ENCODE measurements at regions not wholly inside any gene's neighbourhood (a gene's known extent, or its start where the extent isn't known, plus 50 kb on each side); places are given as distances from the start of the nearest gene placed in this dataset.

DNA sequence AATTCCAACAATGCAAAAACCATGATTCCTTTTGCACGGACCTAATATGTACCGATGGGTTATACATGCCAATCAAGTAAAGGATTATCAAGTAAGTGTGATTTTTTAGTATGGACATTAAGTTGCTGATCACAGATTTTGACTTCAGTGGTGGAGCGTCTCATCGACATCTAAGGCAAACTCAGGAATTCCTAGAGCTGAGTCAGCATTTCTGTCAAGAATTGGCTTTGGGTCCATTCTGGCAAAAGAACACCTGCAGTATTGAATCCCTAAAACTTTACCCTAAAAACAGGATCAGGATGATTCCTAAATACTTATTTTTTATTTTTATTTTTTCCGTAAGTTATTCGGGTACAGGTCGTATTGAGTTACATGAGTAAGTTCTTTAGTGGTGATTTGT is 83.6 kb downstream of the HPGD start:
- no peak for DNase-seq (ENCODE audit: low spot score)

DNA sequence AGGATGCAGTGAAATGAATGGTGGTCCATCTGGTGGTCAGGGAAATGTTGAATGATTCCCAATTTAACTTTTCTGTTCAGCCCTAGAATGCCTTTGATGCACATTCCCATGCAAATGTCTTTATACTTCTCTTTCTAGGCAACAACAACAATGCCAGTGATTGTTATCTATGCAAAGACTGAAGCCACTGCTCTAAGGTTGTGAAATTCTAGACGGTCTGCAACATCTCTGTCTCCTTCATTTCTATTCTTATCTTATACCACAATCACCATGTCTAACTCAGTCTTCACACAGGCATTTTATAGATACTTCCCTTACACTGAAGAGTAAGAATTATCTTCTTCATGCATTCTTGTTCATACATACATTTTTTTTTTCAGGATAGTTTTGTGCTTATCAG is 84.5 kb downstream of the HPGD start:
- DNase-seq (ENCODE audit: low spot score), result no peak

DNA sequence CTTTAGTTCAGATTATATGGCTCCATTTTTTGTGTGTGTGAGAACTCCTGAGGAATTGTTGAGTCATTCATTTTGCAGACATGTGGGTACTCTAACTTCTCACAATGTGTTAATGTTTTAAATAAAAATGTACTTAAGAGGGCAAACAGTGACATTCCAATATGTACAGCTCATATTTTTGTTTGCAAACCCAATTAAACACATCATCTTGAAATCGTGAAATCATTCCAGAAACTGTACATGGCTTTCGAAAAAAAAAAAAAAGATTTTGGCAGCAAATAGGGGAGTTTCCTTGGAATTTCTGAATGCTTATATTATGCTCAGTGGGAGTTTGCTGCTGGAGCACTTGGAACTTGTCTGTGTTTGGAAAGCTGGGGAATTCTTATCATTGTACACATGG is 85.0 kb downstream of the HPGD start:
- no peak for DNase-seq (ENCODE audit: low spot score)

DNA sequence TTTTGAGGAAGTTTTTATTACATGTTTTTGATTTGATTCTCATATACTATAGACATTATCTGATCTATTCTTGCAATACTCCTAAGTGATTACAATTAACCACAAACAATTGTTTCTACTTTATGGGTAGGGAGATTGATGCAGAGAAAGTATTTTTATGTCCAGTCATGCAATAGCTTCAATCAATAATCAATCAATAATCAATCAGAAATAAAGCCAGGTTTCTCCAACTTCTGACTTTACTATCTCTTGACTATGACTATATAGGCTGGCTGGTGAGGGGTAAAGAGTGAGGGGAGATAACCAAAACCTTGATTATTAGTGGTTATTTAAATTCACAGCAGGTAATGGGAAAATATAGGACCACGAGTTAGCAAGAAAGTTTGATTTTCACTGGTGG is 85.9 kb downstream of the HPGD start:
- DNase-seq (ENCODE audit: low spot score), result no peak

DNA sequence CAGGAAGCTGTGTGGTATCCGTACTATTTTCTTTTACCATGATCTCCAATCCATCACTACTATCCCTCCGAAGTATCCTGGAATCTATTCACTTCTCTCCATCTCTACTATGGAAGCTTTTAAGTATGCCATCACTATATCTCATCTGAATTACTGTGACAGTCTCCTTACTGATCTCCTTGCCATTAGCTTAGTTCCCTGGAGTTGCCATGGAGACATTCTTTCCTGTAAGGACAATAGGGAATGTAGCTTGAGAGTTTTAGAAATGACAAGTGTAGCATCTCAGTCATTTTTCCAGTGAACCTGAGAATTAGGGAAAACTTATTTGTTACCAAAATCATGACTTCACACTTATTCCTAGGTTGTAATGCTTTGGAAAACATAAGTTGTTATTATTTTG is 86.3 kb downstream of the HPGD start:
- no peak for DNase-seq (ENCODE audit: low spot score)

DNA sequence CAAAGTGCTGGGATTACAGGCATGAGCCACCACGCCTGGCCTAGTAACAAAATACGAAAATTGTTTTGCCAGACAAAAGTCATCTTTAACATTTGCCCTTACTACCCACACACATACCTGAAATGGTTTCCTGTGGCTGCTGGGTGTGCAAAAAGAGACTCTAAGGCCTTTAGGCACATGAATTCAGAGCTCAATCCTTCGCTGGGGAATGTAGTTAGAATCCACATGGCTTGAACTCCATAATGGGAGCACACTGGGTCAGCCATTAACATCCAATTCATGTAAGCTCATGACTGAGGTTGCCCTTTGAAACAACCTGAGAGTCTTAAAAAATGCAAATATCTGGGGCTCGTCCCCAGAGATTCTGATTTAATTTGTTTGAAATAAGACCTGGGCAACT is 87.8 kb downstream of the HPGD start:
- no peak for DNase-seq (ENCODE audit: low spot score)

DNA sequence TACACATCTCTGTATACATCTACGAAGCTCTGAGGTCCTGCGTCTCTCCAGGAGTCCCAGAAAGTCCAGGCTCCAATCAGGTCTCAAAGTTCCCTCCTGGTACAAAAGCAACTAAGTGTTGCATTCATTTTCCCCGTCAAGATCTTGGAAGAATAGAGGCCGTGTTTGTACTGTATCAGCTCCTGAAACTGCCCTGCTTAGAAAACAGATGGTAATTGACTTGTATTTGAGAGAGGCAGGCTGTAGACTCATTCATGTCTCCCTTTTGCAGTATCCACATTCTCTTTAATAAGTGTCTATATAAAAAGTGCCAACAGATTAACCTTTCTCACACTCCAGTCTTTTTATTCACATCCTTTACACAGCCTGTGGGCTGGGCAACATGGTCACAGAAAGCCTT is 91.7 kb downstream of the HPGD start:
- no peak for DNase-seq (ENCODE audit: low spot score)

DNA sequence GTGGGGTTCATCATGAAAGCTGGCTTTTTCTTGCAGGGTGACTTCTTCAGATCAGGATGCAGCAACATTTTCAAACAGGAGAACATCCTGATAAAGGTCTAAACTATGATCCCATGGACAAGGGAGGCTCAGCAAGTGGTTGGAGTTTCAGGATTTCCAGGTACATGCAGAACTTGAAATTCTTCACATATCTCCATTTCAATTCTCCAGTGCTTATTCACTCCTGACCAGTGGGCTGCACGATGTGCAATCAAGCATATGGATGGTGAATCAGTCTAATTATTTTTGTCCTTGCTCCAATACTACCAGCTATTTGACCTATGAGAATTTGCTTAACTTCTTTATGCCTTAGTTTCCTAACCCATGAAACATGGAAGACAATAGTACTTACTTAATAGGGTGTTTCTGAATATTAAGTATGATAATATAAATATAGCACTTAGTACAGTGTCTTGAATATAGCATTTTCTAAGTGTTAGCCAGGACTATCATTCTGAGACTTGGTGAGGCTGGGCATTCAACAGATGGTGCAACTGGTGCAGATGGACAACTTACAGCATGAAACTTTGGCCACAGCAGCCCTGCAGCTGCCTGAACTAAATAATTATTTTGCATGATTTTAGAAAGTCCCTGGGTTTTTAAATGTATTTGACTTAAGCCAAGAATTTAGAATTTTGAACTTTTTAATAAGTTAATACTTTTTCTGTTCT is 92.4 kb downstream of the HPGD start:
- no peak for DNase-seq (ENCODE audit: low spot score)

DNA sequence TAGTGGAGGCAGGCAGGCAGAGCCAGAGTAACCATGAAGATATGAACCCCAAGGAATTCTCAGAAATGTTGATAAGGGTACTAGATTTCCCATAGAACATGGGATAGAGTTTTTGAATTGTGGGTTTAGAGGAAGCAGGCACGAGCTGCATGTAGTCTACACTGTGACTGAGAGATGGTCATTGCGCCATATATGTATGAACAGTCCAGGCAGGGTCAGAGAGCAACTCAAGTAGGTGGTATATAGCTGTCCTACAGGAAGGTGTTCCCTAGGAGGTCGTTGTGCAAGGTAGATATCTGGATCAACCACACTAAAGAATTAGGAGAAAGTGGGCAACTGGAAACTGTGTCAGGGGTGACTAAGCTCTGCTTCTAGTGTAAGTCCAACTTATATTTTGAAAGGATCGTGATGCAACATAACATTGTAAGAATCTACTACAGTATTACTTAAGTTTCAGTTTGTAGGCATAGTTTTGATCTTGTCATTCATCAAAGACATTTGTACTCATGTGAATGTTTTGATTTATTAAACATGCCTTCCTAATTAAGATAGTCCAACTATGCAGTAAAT is 94.6 kb downstream of the HPGD start:
- no peak for DNase-seq (ENCODE audit: low spot score)

DNA sequence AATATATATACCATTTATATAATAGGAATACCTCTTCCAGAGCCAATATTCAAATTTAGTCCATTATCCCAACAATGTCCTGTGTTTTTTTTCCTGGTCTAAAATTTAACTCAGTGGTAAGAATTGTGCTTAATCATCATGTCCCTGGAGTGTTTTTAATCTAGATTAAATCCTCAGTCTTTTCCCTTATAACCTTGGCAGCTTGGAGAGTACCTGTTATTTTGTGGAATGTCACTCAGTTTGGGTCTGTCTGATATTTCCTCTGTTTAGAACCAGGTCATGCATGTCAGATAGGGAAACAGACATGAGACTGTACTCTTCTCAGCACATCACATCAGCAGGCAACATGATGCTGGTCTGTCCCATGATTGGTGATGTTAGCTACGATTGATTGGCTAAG is 96.6 kb downstream of the HPGD start:
- DNase-seq (ENCODE audit: low spot score), result no peak

DNA sequence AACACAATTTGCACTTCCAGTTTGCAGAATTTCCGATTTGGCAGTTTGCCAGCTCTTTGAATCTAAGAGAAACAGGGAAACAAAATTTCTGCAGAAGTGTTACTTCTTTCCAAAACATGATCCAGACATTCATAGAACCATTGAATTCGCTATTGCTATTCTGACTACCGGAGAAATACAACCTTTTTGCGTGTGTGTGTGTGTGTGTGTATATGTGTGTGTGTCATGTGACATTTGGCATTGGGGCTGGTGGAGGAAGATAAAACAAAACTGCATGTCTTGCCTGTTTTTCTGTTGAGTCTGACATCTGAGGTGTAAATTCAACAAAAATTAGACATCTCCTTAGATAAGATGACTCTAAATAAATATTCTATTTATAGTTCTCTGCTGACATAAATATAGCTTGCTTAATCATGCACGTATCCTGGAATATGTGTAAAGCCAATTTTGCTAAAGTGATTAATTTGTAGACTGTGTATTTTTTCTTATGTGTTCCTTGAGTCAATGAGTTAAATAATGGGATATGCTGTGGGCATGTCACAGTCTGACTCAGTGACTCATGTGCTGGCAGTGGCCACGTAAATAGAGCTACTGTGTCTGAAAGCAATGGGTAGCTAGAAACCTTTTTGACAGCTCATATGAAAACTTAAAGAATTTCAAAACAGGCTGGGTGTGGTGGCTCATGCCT is 98.9 kb downstream of the HPGD start:
- DNase-seq (ENCODE audit: low spot score), result peak; percentile 48

DNA sequence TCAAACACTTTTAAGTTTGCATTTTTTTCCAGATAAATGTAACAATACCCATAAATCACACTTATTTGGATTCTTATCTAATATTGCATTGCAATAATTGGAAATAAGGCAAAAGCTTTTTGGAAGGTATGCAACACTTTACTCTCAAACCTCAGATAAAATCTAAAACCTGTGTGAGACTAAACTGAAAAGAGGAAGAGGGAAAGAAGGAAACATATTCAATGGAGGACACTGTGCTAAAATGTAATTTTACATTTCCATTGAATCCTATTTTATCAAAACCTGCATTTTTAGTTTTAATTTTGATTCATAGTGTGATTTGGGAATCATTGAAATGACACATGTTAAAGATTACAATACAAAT is 99.4 kb downstream of the HPGD start:
- no peak for DNase-seq (ENCODE audit: low spot score)

DNA sequence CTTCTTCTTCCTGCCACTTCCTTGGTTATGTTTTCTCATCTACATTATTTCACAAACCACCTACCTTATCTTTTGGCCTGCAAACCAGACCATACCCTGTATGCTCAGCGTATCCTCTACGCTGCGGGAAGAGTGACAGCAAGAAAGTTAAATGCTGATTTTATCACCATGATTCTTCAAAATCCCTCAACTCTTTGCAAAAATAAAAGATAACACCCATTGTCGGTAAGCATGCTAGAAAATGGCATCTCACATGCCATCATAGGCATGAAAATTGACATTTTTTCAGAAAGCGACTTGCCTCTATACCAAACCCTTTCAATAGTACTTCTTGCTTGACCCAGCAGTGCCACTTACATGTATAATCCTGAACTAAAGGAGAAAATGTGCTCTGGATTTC is 102.0 kb downstream of the HPGD start:
- no peak for DNase-seq (ENCODE audit: low spot score)

DNA sequence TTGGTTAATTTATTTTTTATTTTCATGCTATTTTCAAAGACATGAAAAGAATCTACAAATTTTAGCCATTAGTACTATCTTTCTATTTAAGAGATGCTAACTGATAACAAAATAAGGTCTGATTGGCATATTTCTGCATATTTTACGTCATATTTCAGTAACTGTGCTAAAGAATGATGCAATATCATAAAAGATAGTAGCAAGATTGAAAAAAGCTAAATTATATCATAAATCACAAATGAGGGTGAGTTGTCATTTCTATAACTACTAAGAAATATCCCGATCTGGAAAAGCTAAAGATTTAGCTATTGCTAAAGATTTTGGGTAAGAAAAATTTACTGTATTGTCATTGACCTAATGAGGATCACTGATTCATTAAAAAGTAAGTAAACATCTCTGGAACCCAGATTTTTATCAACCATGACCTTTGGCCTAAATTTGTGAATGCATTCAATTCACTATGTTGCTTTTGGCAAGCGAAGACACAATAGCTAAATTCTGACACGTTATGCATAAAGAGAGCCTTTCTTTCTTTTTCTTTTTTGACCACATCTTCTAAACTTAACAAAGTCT is 103.6 kb downstream of the HPGD start:
- no peak for DNase-seq (ENCODE audit: low spot score)

DNA sequence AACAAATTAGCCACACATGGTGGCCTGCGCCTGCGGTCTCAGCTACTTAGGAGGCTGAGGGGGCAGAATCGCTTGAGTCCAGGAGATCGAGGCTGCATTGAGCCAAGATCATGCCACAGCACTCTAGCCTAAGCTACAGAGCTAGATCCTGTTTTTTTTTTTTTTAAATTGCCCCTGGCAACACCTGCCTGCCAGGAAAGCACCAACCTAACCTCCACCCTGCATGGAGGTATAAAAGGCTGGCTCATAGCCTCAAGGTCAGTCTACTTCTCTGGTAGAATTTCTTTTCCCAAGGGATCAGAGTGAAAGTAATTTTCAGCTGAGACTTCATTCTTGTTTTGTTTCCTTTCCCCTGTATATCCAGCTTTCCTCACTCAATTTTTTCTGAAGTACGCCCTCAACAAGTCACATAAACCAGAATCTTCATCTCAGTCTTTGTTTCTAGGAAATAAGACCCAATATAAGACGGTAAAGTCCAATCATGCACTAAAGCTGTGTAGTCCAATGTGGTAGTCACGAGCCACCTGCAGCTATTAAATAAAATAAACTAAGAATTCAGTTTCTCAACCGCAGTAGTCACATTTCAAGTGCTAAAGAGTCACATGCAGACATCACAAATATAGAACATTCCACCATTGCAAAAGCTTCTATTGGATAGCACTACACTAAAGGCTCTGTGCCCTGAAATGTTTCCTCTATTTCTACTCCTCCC is 113.3 kb downstream of the HPGD start:
- no peak for DNase-seq (ENCODE audit: low spot score)

DNA sequence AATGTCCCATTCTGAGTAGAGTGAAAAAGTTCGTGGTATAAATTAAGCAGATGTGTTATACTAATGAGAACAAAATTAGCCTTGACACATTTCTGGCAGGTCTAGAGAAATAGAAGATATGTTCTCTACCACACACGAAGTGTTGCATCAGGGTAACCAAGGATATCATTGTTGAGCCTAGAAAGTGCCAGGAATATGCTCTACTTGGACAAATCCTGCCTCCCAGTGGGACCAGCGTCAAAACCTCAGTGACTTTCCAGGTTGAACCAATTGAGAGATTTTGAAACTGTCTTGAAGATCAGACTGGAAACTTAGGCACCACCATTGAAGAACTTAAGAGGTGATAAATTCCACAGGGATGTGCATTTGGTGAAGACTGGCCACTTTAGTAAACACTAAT is 115.9 kb downstream of the HPGD start:
- no peak for DNase-seq (ENCODE audit: low spot score)

DNA sequence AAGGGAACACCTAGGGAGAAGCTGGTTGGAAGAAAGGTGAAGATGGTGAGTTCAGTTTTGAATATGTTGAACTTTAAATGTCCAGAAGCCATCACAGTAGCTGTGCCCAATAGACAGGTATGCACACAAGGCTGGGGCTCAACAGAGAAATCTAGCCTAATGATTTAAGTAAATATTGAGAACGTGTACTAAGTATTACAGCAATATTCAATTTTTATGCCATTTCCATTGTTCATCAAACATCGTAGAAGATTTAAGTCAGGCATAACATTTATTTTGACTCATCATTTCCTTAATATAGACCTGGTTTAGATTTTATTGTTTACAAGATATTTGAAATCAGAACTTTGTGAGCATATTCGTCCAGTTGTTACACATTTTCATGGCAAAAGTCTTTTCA is 116.4 kb downstream of the HPGD start:
- DNase-seq (ENCODE audit: low spot score), result no peak

DNA sequence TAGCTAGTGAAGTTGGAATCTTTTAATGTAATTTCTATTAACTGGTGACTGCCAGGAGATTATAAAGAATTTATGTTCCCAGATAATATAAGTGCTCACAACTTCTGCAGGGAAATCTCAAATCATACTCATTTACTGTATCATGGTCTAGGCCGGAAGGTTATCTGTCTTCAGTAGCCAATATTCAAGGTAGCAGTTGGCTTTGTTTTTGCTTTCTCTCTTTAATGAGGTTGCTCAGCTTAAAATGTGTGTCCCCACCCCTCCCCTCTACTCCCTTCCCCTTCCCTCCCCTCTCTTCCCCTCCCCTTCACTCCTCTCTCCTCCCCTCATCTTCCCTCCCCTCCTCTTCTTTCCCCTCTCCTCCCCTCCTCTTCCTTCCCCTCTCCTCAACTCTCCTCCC is 117.6 kb downstream of the HPGD start:
- DNase-seq (ENCODE audit: low spot score), result no peak

DNA sequence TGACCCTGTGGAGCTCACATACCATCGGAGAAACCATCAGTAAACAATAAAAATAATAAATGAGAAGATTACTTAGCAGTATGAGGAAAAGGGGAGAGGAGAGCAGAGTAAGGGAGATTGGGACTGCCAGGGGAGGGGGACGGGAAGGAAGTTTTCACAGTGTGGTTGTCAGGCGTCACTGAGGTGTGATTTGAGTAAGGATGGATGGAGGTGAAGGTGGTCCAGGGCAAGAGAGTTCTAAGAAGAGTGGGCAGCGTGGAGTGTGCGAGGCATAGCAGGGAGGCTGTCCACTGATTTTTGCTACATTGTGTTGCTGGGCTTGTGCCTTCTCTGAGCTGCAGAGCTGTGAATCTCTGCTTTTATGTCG is 119.1 kb downstream of the HPGD start:
- no peak for DNase-seq (ENCODE audit: low spot score)

DNA sequence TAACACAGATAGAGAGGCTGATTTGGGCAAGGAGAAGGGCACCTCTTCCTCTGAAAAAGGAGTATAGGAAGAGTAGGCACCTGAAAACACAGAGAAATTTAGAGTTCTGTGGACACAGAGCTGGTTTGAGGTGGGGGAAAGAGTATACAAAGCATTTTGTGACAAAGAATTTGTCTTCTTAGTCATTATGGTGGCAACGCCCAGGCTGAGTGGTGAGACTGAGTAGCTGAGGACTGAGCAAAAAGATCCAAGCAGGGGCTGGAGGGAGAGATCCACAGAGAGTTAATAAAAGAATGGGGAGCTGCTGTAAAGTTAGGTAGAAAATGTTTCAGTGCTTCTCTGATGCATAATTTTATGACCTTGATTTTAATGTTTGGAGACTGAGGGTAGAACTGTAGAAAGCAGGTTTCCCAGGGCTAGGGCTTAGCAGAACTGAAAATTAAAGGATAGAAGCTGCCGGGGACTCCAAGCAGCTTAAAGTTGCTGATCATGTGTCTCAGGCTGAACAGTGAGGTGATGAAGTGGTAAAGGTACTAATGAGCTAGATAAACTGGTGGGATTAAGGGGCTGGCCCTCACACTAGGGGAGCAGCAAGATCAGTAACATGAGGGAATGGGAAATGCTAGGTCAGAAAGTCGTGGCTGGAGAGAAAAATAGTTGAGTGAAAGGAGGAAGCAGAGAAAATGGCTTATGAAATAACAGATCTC is 118.9 kb downstream of the CEP44 start:
- no peak for DNase-seq (ENCODE audit: low spot score)

DNA sequence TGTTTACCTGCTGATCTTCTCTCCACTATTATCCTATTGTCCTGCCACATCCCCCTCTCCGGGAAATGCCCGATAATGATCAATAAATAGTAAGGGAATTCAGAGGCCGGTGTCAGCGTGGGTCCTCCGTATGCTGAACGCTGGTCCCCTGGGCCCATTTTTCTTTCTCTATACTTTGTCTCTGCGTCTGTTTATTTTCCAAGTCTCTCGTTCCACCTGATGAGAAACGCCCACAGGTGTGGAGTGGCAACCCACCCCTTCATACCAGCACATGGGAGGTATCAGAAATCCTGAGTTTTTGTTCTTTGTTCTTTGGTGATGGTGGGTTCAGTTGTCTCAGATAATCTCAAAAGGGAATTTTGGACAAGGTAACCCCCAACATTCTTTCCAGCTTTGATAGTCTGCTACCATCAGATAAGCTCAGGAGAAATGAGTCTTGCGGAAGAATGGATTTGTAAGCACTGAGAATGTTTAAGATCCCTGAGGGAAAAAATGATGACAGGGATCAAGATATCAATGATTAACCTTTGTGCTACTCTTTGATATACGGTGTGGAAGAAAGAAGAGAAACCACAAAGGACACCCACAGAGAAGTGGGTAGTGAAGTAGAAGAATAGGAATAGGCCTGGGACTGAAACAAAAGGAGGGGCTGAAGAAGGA is 117.9 kb downstream of the CEP44 start:
- DNase-seq (ENCODE audit: low spot score), result no peak

Measured in hematopoietic multipotent progenitor cell treated with erythropoietin and hydrocortisone succinate and interleukin-3 and kit ligand, for 17 days (in vitro differentiated cells).